ENCODE measurements at regions not wholly inside any gene's neighbourhood (a gene's known extent, or its start where the extent isn't known, plus 50 kb on each side); places are given as distances from the start of the nearest gene placed in this dataset.

DNA sequence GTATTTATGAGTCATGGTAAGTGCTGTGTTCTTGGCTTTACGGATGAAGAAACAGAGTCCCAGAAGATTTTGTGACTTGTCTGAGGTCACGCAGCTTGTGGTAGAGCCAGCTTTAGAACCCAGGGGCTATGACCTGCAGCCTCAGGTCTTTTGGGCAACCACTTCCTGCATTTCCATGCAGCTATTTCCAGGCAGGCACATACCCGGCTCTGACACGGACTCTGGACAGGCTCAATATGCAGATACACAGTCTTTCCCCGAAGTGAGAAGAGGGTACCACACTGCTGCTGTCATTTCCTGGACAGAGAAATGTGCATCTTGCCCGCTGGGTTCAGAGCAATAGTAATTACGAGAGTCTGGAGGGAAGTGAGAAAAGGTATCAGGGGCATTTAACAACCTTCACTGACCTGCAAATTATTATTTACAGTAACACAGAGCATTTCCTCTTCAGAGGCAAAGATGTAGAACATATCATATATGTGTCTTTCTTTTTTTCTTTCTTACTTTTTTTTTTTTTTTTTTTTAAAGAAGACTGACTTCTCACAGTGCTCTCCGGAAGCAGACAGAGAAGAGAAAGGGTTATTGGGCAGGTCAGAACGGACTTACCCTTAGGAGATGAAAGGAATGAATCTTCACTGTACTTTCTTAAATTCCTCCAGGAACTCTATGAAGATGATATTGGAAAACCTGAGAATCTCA is 185.1 kb downstream of the CLIC5 start:
- DNase-seq (ENCODE audit: extremely low spot score, insufficient read length, low read depth) (peak; percentile 62), FAIRE-seq (peak; percentile 97)

DNA sequence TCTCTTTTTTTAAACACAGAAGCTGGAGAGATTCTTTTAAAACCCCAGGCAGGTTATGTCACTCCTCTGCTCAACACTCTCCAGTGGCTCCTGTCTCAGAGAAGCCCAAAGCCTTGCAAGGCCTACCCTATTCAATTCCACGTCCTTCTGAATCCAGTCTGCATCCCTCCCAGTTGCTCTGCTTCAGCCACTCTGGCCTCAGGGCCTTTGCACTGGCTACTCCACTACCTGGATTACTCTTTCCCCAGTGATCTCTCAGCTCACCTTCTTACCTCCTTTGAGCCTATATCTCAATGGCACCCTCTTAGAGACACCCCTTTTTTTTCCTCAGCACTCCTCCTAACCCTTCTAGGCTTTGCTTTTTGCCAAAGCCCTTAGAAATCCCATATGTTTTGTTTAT is 185.8 kb downstream of the CLIC5 start:
- DNase-seq (ENCODE audit: extremely low spot score, insufficient read length, low read depth): no peak
- no peak for FAIRE-seq

DNA sequence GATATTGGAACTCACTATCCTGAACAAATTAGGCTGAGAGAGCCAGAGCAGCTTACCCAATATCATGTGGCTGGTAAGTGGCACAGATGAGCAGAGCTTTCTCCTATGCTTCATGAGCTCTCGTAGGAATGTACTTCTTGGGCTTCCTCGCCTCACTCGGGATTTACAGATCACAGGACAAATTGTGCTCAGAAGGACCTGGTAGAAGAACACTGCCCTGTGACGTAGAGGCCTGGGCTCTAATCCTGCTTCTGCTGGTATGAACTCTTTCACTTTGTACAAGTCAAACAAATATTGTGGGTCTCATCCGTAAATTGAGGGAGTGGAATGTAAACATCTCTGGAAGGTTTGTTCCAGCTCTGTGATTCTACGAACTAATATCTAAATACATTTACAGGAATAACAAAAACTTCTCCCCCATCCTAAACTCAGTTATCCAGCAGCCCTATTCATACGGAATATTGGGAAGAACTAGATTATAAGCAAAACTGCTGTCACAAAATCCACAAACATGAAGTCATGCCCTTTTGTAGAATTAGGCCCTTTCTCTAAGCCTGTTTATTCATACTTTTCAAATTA is 187.6 kb downstream of the CLIC5 start:
- no peak for FAIRE-seq
- no peak for DNase-seq (ENCODE audit: extremely low spot score, insufficient read length, low read depth)

DNA sequence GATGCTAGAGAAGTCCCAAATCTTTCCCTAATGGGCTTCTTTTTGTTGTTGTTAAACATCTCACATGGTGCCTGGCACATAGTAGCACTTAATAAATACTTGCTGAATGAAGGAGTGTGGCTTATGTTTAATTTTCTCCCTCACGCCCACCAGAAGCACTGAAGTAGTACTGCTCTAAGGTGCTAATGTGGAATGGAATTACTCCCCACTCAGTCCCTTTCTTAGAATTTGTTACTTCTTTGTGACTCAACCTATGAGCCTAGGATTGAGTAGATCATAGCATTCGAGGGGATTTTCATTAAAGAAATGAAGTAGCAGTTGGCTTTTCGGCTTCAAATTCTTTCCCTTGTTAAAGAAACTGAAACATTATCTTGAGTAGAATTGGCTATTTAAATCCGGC is 192.8 kb downstream of the CLIC5 start:
- FAIRE-seq: no peak
- DNase-seq (ENCODE audit: extremely low spot score, insufficient read length, low read depth): no peak

DNA sequence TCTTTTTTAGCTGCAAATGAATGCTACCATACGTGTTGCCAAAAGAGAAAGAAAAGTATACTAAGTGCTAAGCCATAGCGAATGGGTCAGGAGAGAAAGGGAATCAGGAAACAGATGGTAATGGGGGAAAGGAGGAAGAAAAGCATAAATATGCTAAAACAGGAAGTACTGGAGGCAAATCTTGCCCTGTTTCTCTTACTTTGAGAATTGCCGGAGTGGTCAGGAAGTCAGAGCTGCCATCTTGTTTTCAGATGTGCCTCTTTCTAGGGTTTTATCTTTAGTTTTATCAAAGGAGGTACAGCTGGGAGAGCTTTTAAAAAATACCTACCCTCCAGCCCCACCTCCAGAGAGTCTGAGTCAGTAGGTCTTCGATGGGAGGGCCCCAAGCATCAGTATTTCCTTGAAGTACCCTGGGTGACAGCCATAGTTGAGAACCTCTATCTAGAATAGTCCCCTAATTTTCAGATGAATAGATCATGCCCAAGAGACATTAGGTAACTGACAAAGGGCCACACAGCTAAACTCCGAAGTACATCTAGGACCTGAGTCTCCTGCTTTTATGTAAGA is 193.3 kb downstream of the CLIC5 start:
- no peak for DNase-seq (ENCODE audit: extremely low spot score, insufficient read length, low read depth)

DNA sequence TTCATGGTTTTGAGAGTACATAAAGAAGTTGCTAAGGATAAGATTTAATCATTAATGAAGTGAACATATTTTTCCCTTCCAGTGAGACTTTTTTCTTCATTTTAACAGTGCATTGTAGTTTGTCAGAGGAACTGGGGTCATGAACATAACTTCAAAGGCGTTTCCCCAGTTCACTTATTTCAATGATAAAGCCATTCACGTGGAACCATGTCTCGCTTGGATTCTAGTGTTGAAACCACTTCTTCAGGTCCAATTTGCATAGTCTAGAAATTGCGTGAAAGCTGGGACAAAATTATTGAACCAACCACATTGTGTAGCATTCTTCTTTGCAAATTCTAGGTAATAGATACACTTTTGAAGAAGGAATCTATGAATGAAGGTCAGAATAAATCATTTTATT is 197.0 kb downstream of the CLIC5 start:
- FAIRE-seq (no peak), DNase-seq (ENCODE audit: extremely low spot score, insufficient read length, low read depth) (no peak)

More for the DNA sequence above, 193.3 kb downstream of the CLIC5 start:
- no peak for FAIRE-seq

DNA sequence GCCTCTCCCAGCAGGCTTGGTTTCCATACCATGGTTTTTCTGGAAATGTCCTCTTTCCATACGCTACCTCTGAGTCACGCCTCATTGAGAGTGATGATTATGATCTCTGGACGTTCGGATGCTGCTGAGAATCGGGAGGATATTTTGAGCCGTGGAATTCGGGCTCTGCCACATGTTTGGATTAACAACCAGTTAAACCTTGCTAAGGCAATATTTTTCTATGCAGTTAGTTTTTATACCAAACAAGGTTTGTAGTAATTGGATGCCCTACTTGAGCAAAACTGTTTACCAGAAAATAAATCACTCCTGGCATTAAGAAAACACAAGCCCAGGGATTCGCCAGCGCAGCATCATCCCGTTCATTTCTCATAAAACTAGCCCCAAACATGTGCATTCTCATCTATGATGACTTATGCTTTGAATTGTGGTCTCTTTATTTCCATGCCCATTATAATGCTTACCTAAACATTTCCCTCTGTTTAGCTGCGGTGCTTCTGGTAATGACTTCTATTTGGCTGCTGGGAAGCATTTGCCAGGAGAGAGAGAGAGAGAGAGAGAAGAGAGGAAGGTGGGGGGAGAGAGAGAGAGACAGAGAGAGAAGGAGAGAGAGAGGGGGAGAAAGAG is 198.9 kb downstream of the CLIC5 start:
- FAIRE-seq (no peak), DNase-seq (ENCODE audit: extremely low spot score, insufficient read length, low read depth) (no peak)

DNA sequence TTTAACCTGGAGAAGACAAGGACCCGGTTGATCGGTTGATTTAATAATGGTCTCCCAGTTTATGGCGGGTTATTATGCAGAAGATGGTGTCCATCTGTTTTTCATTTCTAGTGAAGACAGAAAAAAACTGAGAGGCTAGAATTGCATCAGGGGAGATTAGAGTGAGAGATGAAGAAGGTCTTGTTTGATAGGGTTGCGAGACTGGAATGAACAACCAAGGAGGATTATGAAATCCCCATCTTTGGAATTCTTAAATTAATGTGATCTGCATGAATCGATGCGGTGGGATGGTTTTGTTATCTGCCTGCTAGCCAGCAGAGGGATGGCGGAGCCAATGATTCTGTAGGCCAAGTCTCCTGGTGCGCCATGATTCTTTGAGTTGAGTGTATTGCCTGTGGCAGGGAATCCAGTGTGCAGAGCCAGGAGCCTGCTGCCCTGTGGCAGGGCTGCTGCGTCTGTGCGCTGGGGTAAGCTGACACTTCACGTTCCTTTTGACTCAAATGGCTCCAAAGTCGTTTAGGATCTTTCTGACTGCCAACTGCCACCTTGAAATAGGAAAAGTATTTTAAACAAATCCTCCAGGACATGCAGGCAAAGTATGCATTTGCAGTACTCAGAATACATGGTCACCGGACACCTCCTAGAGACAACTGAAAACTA is 200.1 kb downstream of the CLIC5 start:
- DNase-seq (ENCODE audit: extremely low spot score, insufficient read length, low read depth) (no peak), FAIRE-seq (no peak)

DNA sequence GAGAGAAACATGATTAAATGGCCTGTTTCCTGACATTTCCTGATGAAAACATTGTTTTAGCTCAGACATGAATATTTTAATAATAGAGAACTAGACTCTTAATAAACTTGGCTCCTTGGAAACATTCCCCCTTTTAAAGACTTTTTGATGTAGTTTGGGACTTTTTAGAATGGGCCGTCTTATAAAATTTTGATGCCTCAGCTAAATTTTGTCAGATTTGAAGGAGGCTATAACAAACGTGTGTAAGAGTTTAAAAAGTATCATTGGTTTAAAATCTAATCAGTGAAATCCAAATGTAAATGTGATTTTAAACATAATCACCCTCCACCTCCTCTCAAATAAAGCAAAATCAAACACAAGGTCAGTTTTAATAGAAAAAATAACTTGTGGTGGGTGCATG is 200.9 kb downstream of the CLIC5 start:
- DNase-seq (ENCODE audit: extremely low spot score, insufficient read length, low read depth): no peak
- FAIRE-seq: no peak

DNA sequence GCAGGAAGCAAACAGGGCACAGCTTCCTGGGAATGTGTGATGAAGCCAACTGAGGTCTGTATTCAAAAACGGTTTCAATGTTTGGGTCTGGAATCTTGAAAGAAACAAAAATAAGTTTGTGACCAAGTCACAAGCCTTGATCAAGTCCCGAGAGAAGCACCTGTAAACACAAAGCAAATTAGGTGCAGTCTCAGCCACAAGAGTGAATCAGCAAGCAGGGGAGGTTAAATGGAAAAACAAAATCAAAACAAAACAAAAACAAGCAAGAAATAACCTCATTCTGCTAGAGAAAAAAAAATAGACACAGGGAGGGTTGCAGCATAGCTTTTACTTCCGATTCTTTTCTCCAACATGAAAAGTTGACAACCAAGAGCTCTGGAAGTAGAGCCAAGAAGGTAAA is 201.7 kb downstream of the CLIC5 start:
- DNase-seq (ENCODE audit: extremely low spot score, insufficient read length, low read depth): no peak
- no peak for FAIRE-seq

DNA sequence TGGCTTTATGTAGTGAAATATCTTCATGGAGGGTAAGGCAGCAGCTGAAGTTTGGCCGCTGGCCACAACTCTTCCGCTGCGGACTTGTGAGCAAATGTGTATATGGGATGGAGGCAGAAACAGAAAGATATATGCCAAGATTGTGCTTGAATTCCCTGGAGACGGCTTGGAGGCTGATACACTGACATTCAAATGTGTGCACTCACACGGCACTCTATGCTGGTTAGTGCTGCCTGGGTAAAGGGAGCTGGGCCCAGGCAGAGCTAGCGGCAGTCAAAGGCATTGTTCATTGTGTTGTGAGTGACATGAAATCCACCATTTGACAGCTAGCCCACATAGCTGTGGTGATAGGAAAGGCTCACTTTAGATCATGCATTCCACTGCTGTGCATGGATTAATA is 202.7 kb downstream of the CLIC5 start:
- no peak for DNase-seq (ENCODE audit: extremely low spot score, insufficient read length, low read depth)
- FAIRE-seq: no peak

DNA sequence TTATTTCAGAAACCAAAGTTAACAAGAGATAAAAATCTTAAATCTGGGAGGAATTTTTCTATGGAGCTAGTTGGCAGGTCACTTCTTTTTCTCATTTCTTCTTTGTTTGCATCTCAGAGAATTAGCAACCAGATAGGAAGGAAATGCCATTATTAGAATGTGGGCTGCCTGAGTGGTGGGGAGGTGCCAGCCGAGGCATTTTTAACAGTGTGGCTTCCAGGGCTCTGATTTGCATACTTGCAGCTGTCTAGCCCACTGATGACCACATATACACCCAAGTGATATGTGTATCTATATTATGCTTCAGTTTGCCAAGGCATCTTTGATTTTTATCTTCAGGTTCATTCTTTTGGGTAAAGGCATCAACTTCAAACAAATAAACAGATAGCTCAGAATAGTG is 206.7 kb downstream of the CLIC5 start:
- FAIRE-seq: no peak
- DNase-seq (ENCODE audit: extremely low spot score, insufficient read length, low read depth): no peak

DNA sequence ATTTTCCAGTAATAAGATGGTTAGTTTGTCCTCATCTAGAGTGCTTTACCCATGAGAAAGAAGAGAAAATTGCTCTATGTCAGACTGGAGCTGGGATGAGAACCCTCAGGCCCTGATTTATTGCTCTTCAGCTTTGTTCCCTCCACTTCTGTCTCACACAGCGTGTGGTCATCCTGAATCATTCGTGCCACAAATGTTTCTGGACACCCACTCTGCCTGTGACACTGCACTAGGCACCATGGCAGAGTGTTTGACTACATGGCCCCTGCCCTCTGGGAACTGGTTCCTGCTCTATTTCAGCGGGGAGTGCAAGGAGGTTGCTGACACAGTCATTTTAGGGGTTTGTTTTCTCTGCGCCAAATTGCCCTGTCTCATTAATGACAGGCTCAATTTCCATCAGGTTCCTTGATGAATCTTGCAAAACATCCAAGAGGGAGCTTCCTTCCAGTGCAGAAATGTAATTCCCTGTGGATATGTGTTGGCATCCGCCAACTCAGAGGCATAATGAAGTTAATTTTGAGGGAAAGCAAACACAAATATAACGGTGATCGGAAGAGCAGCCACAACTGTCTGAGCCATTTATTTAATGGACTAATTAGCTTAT is 207.5 kb downstream of the CLIC5 start:
- FAIRE-seq (no peak), DNase-seq (ENCODE audit: extremely low spot score, insufficient read length, low read depth) (no peak)

DNA sequence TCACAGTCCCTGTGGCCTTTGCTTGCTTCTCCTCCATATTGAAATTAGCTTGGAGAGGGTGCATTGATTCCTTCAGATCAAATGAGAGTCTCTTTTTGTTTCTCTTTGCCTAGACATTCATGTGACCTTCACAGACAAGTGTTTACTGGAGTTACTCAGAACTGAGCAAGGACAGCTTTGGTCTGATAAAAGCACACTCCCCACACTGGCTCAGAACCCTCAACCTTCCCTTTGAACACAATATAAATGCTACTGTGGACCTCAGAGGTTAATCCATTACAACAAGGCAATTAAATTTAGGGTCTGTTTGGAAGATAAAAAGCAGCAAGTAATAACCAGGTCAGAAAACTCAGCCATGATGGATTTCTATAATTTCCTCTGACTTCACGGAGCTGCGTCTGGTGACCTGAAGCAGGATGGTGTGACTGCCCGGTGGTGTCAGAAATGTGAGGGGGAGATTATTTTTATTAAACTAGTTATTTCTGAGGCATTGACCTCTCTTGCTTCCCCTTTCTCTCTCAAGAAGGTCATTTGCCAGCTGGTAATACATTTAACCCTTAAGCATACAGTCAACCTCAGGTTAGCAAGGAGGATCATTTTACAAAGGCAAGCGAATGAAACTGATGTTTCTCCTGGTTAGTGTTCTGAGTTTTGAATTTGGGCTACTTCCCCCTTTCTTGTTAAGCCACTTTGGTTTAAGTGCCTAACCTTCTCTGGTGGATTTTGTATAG is 208.2 kb downstream of the CLIC5 start:
- DNase-seq (ENCODE audit: extremely low spot score, insufficient read length, low read depth): no peak
- no peak for FAIRE-seq

DNA sequence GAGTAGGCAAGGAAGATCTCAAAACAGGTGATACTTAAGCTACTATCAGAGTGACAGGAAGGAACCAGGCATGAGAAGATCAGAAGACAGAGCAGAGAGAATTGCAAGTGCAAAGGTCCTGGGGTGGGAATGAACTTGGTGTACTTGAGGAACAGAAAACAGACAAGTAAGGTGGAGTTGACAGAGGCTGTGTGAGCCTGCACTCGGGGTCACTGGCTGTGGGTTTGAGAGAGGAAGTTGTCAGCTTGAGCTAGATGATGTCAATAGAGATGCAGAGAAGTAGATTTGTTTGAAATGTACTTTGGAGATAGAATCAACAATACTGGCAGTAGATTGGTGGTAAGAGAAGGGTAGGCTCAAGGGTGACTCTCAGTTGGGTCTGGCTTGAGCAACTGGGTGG is 209.5 kb downstream of the CLIC5 start:
- DNase-seq (ENCODE audit: extremely low spot score, insufficient read length, low read depth) (no peak), FAIRE-seq (no peak)

DNA sequence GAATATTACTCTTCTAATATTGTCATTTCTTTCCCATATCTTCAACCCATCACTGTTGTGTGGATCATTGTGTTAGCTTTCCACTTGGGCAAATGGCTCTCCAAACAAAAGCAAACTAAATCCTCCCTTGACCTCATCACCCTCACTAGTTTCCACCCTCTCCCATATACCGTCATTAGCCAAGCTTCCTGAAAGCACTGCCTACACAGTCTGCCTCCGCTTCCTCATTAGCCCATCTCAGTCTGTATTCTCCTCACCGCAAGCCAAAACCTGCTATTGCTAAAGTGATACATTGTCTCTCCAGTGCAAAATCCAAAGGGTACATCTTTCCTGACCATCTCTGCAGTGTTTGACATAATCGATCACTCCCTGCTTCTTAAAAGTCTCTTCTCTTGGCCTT is 212.6 kb downstream of the CLIC5 start:
- FAIRE-seq (no peak), DNase-seq (ENCODE audit: extremely low spot score, insufficient read length, low read depth) (no peak)

DNA sequence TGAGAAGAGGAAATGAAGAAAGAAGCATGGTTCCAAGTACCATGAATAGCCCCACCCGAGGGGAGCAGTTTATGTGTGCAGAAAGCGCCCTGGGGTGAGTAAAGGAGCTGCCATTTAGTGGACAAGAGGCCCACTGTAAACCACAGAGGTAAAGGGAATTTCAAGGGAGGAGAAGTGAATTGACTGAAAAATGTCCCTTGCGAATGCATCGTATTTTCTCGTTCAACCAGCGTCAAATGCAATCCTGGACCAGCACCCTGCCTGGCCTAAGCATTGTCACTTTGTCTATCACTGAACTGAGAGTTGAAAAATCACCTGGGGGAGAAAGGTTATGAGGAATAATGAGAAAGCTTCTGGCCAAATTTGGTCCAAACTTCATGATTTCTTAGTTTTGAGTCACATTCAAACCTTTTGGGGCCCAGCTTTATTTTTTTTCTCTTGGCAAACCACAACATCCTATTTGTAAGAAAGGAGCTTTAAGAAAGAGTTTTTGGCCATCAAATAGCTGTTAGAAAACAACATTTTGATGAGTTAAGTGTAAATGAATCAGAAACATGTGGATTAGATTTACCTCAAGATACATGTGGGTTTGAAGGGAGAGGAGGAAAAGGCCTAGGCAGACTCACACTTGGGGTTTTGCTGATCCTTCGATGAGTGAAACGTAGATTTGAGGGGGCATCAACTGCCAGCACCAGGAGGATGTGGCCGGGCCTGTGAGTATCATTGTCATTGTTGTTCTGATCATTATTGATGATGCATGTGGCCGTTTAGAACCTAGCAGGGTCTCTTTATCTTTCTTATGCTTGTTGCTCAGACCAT is 214.0 kb downstream of the CLIC5 start:
- DNase-seq (ENCODE audit: extremely low spot score, insufficient read length, low read depth): peak; percentile 8
- no peak for FAIRE-seq

DNA sequence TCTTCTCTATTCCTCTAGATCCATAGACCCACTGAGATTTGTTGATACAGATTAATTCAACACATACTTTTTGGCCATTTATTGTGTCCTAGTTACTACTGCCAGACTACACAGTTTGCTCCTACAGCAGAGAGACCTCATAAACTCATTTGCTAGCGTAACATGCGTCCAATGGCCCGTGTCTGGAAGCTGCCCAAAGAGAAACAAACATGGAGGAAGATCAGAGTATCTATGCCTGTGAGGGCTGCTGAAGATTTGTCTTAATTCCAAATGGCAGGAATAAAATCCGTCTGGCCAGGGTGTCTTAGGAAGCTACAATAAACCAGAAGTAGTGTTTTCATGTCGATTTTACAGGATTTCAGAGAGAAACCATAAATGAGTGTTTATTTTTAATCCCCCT is 214.7 kb downstream of the CLIC5 start:
- FAIRE-seq (no peak), DNase-seq (ENCODE audit: extremely low spot score, insufficient read length, low read depth) (no peak)

DNA sequence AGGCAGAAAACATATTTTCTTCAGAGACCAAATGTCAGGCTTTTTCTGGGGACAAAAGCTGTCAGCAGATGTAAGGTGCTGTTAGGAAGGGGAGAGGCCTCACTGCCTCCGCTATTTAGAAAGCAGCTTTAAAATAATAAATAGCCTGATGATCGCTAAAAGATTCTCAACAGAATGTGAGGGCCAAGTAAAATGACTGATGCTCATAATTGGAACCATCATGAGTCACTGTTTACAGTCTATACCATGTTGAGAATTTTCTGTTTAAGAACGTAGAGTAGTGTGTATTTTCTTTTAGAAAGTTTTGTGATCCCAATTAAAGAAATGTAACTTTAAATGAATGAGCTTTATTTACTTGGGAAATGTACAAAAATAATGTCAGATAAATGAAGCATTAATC is 220.0 kb downstream of the CLIC5 start:
- DNase-seq (ENCODE audit: extremely low spot score, insufficient read length, low read depth): no peak
- no peak for FAIRE-seq
